Motor neuron (in vitro differentiated cells): ENCODE measurements at regions not wholly inside any gene's neighbourhood (a gene's known extent, or its start where the extent isn't known, plus 50 kb on each side); places are given as distances from the start of the nearest gene placed in this dataset.

ENCODE experiments used
- ATAC-seq, 8 experiments: fragments of 200-7000 bp; cut with Tn5 transposase; replicated peaks in 6 of 8; 2 replicates each; pipeline ENCODE4 v1.8.0; 2021; ENCODE audit warnings: mild to moderate bottlenecking in 8 of 8, moderate library complexity in 8 of 8
- H3K27ac ChIP-seq, 2 donors: fragments of 250-450 bp; sonication (Bioruptor Pico); 2 replicates each; pipeline ENCODE4 v1.9.0; 2021; ENCODE audit warnings: antibody characterized with exemption in 2 of 2, mild to moderate bottlenecking in 2 of 2, moderate library complexity in 1 of 2
- H3K4me1 ChIP-seq, 2 donors: fragments of 250-450 bp; sonication (Bioruptor Pico); replicated peaks in 1 of 2; 2 replicates each; pipeline ENCODE4 v1.6.1; 2021; ENCODE audit warnings: antibody characterized with exemption in 2 of 2, mild to moderate bottlenecking in 2 of 2, moderate library complexity in 1 of 2
- H3K4me3 ChIP-seq, 5 donors: fragments of 250-450 bp; sonication (Bioruptor Pico); 2 replicates each; pipeline ENCODE4 v1.9.0; 2021; ENCODE audit warnings: antibody characterized with exemption in 5 of 5, mild to moderate bottlenecking in 5 of 5, moderate library complexity in 4 of 5
- WGBS, 10 experiments: fragments of 450-650 bp; shearing (Covaris generic); methylation state at CpG; one replicate each; pipeline ENCODE4 v1.0.0; 2022; 5-methylcytosine and 5-hydroxymethylcytosine counted together
- in situ Hi-C, 9 experiments: fragments of 400-800 bp; cut with MboI; loops; one replicate each; pipeline ENCODE4 v1.15.0; 2021; ENCODE audit warnings: low sequenced_read_pairs in 9 of 9, low pct_unique_long_range_greater_than_20kb in 2 of 9; ENCODE audit not compliant: unreplicated experiment in 9 of 9

DNA sequence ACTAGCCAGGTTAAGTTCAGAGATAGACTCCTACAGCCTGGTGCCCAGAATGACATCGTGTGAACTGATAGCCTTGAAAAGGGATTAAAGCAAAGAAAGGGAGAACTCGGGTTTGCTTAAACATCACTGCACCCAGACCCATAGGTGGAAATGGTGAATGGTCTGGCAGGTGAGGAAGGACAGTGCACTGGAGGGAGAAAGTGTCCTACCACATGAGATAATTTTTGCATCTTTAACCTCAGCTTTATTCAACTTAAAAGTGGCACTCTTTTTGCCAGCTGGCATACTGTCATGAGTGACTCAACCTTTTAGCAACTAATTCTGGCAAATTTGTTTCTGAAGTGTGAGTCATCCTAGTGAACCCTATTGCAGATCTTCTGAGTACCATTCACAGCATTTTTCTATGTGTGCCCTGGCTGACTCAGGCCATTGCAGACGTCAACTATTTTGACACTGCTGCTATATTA is 53.0 kb upstream of the DAPP1 start:
- in situ Hi-C loops = no loop called here
- Histone ChIP-seq H3K27ac (no peak overlapping the region), H3K4me3 (no peak overlapping the region), H3K4me1 (no peaks in the 10 kb centered on the region)
- ATAC-seq = peak in 6 of 8 experiments; percentile 40 to 98 (median 78)
- WGBS, 10 experiments = 35 to 100% (median 62%) methylated on average over 1 to 3 of the region's 3 CpGs; no CpG with 5 or more reads in 2 of the 10 experiments

DNA sequence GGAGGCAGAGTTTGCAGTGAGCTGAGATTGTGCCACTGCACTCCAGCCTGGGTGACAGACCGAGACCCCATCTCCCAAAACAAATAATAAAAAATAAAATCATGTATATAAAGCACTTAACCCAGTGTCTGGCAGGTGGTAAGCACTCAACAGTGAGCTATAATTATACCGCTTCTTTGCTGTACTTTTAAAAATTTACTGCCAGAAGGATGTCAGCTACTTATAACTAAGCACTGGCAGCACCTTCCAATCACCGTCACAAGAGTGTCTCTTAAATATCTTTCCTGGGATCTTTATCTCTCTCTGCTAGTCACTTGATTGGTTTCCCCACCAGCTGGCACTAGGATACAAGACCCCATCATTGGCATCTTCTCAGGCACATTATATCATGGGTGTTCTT is 53.9 kb upstream of the DAPP1 start:
- ATAC-seq = no peak
- in situ Hi-C loops = no loop called here
- no peaks in the 10 kb centered on the region for H3K4me1 ChIP-seq
- 20 to 96% (median 82%) methylated on average over 1 to 3 of the region's 3 CpGs; no CpG with 5 or more reads in 2 of the 10 experiments for WGBS, 10 experiments
- no peak overlapping the region for H3K4me3 ChIP-seq
- H3K27ac ChIP-seq = no peak overlapping the region

DNA sequence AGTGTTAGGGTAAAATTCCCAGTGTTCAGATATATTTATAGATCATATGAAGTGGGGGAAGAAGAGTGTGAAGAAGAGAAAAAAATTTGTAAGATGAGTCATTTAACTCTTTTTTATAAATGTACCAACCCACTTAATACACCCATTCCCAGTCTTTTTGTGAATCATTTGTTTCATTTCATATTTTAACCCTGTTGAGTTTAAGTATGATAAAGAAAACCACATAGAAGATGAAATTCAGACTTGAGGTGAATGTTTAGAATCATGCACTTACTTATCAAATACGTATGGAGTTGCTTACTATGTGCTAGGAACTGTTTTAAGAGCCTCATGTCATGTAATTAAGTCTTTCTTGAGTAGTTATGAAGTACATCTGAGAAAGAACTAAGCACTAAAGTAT is 56.6 kb upstream of the DAPP1 start:
- Histone ChIP-seq H3K27ac (no peak overlapping the region), H3K4me3 (no peak overlapping the region), H3K4me1 (no peaks in the 10 kb centered on the region)
- 14 to 90% (median 75%) methylated on average over 1 of the region's 1 CpG; no CpG with 5 or more reads in 1 of the 10 experiments for whole genome bisulfite sequencing, 10 experiments
- in situ Hi-C loops = no loop called here
- no peak for ATAC-seq

DNA sequence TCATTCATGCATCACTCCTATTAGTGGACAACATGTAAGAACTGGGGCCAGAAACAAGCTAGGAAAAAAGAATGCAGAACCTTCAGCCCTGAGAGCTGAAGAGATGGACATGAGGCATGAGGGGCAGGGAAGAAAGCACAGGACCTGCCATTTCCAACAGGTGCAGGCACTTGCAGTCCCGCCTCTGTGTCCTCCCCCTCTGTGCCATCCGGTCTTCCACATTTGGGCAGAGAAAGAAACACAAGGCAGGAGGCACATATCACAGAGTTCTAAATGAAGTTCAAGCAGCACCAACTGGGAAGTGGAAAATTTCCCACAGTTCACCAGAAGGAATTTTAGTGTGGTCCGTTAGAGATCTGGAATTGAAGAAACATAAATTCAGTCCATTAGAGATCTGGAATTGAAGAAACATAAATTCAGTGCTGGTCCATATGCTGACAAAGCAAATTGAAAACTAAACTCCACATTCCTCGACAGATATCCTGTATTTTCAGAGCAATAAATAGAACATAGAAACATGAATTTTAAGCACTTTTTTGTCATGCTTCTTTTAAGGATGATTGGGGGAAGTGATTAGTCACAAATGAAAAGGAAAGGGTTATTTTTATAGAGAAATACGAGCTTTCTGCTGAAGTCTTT is 57.2 kb upstream of the DAPP1 start:
- H3K27ac ChIP-seq = no peak overlapping the region
- no peak for ATAC-seq
- in situ Hi-C loops = no loop called here
- H3K4me1 ChIP-seq = no peaks in the 10 kb centered on the region
- WGBS, 10 experiments = 10 to 95% (median 52%) methylated on average over 1 to 5 of the region's 5 CpGs
- no peak overlapping the region for H3K4me3 ChIP-seq

DNA sequence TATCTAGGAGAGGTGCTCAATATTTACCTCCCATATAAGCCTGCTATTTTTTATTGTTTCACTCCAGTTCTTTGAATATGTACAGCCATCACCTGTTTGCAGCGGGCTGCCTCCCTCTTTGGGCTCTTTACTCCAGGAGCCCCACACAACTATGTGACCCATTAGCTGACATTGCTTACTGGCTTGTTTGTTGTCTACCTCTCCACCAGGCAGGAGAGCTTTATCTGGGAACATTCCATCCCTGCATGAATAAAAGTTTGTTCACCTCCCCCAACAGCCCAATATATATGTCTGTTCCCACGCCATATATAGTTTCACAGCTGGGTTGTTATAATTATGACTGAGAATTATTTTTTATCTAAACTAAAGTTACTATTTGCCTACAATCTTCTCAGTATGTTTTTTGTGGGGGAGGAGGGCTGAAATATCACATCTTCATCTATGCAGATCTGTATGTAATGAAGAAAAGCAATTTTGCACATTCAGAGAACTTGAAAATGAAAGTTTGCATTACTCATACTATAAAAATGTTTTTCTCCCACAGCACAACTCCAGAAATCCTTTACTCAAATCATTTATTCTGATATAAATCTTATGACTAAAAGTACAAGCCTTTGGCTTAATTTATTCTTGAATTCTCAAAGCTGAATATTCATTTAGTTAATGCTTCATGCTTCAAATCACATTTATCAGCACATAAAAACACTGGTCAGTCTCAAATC is 61.2 kb upstream of the DAPP1 start:
- Histone ChIP-seq H3K4me3 (no peak overlapping the region), H3K4me1 (no peaks in the 10 kb centered on the region), H3K27ac (no peak overlapping the region)
- ATAC-seq = peak in 3 of 8 experiments; percentile 82 to 88 (median 83)
- in situ Hi-C loops = no loop called here
- WGBS, 10 experiments = 0 to 100% (median 82%) methylated on average over 1 to 2 of the region's 2 CpGs; no CpG with 5 or more reads in 2 of the 10 experiments

DNA sequence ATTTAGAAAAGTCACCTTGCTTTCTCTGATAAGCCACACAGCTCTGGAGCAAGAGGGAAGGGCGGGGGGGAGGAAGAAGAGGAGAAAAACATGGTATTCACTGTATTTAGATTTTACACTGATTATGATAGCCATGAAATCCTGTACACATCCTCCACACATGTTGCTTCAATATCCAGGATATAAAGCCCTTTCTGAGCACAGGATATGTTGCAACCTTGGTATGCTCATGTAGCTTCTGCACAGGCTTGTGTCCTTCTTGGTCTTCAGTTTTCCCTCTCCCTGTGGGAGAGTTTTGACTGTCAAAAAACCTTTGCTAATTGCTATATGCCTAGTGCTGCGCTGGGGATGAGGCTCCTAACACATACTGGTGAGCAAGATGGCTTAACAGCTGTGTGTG is 61.9 kb upstream of the DAPP1 start:
- WGBS, 10 experiments = 67 to 100% (median 73%) methylated on average over 1 of the region's 2 CpGs; no CpG with 5 or more reads in 6 of the 10 experiments
- Histone ChIP-seq H3K4me1 (no peaks in the 10 kb centered on the region), H3K4me3 (no peak overlapping the region), H3K27ac (no peak overlapping the region)
- in situ Hi-C loops = no loop called here
- ATAC-seq = peak in 3 of 8 experiments; percentile 31 to 46 (median 39)

DNA sequence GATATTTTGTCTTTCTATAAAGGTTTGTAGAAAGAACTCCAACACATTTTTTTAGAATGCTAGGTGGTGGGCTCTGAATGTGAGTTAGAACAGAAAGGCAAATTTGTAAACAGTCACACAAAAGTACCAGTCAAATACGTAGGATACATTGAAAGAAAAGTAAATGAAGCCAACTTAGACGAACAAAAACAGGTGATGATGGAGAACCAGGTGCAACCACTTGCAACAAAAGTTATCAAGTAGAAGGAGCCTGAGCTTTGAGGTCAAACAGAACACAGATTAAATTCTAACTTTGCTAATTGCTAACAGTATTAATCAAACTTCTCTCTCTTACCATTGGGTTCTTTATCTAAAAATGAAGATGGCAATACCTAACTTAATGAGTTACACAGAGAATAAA is 62.7 kb upstream of the DAPP1 start:
- in situ Hi-C loops = no loop called here
- WGBS, 10 experiments = 56 to 84% (median 72%) methylated on average over 1 to 2 of the region's 2 CpGs; no CpG with 5 or more reads in 1 of the 10 experiments
- H3K4me1 ChIP-seq = no peaks in the 10 kb centered on the region
- ATAC-seq = no peak
- no peak overlapping the region for H3K27ac ChIP-seq
- H3K4me3 ChIP-seq = no peak overlapping the region

DNA sequence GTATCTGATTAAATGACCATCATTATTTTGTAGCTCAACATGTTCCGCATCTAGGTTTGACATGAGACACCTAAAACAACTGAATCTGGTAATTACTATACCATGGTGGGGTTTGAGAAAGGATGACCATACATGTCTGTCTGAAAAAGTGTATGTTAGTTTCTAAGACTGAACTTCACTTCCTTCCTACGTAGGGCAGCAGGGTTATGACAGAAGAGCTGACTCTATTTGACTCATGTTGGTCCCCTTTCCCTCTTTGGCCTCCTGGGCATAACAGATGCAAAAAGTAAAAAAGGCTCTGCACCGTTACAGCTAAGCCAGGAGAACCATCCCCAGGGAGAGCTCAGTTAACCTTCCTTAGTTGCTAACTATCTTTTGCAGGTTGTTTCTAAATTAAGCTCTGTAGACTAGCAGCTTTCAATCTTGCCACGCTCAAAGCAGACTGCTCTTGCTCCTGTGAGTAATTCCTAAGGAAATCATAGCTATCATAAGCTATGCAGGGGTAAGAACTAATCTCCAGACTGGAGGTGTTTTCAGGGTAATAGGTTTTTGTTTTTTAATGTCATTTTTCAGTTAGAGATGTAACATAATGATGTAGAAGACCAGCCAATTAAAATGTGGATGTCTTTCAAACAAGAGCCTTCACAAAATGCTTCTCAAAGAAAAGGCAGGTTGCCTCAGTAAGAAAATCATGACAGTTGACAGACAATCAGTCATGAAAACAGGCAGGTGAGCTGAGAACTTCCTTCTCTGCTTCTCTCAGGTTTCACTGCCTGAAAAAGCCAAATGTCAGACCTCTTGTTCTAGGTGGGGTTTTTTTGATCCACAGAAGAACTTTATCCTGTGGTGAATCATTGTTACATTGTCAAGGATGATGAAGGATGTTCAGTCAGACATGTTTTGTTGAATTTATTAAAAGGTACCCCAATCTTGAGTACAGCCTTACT is 66.9 kb upstream of the DAPP1 start:
- H3K27ac ChIP-seq = no peak overlapping the region
- in situ Hi-C loops = no loop called here

DNA sequence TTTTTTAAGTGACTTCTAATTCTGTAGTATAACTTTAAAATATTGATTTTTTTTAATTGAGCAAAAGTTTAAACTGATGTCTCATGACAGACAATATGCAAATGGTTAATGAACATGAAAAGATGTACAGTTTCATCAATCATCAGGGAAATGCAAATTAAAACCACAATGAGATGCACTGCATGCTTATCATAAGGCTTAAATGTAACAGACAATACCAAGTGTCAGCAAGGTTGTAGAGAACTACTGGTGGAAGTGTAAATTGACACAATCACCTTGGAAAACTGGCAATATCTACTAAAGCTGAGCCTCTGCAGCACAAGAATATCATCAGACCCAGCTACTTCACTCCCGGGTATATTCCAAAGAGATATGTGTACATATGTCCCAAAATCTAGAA is 70.2 kb upstream of the DAPP1 start:
- in situ Hi-C loops = no loop called here
- 0 to 100% (median 80%) methylated on average over 1 of the region's 1 CpG; no CpG with 5 or more reads in 3 of the 10 experiments for WGBS, 10 experiments
- Histone ChIP-seq H3K4me3 (no peak overlapping the region), H3K27ac (no peak overlapping the region), H3K4me1 (no peaks in the 10 kb centered on the region)
- no peak for ATAC-seq

More for the DNA sequence above, 66.9 kb upstream of the DAPP1 start:
- 32 to 100% (median 68%) methylated on average over 1 to 4 of the region's 4 CpGs for WGBS, 10 experiments
- Histone ChIP-seq H3K4me1 (no peaks in the 10 kb centered on the region), H3K4me3 (no peak overlapping the region)
- no peak for ATAC-seq

DNA sequence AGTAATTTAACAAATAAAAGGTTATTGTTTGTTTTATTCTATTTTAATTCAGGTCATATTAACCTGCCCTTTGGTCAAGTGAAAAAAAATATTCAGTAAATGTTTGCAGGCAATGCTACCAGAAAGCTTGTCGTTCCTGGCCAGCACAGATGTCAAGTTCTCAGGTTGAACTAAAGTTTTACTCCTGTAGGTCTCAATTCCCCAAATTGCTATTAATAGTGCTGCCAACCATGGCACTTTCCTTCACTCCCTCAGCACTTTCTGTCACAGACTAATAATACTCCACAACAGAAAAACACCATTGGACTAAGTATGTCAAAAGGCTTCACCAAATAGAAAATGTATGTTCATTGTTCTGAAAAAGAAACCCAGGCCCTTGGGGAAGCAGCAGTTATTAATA is 79.2 kb upstream of the C4orf54 start:
- ATAC-seq = no peak
- no peak overlapping the region for H3K27ac ChIP-seq
- 0 to 71% (median 50%) methylated on average over 1 of the region's 1 CpG; no CpG with 5 or more reads in 1 of the 10 experiments for WGBS, 10 experiments
- H3K4me3 ChIP-seq = no peak overlapping the region
- H3K4me1 ChIP-seq = no peaks in the 10 kb centered on the region
- in situ Hi-C loops = no loop called here

DNA sequence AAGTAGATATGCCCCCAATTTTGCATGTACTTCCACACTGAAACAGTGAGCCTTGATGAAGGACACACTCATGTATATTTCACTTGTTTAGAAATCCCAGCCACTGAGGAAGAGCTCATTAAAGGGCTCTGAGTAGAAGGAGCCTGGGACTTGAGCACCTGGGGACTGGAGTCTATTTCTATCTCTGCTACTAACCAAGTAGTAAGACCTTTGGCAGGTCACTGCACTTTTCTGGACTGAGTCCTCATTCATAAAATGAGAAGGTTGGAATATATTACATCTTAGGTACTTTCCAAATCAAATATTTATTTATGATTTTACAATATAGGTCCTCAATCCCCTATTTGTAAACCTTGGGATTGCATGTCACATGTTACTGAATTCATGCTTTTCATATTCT is 78.2 kb upstream of the C4orf54 start:
- no peak overlapping the region for H3K4me3 ChIP-seq
- no peaks in the 10 kb centered on the region for H3K4me1 ChIP-seq
- no peak for ATAC-seq
- no peak overlapping the region for H3K27ac ChIP-seq
- in situ Hi-C loops = no loop called here

DNA sequence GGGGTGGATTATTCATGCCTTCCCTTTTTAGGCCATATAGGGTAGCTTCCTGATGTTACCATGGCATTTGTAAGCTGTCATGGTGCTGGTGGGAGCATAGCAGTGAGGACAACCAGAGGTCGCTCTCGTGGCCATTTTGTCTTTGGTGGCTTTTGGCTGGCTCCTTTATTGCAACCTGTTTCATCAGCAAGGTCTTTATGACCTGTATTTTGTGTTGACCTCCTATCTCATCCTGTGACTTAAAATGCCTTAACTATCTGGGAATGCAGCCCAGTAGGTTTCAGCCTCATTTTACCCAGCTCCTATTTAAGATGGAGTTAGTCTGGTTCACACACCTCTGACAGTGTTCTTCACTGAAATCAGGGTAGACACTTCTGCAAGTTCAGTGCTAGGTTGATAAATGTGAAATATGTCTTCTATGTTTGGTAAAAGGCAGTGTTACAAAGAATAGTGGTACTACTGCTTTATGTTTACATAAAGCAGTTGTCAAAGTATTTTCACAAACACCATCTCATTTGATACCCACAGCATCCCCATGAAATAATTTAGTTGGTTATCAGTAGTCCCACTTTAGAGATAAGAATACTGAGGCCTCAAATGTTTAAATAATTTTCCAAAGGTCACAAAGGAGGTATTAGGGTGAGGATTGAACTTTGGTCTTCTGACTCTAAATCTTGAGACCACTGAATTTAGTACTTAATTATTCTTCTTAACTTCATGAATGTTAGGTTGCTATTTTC is 77.1 kb upstream of the C4orf54 start:
- in situ Hi-C loops = no loop called here
- Histone ChIP-seq H3K4me1 (no peaks in the 10 kb centered on the region), H3K27ac (no peak overlapping the region), H3K4me3 (no peak overlapping the region)
- WGBS, 10 experiments = 20 to 93% (median 84%) methylated on average over 1 to 2 of the region's 2 CpGs; no CpG with 5 or more reads in 4 of the 10 experiments
- ATAC-seq = no peak
